Left colon (tissue), 2 donors: ENCODE measurements at regions not wholly inside any gene's neighbourhood (a gene's known extent, or its start where the extent isn't known, plus 50 kb on each side); places are given as distances from the start of the nearest gene placed in this dataset.
A peak's percentile ranks its signal among the peaks of the same experiment; 100 is the strongest.
"Not testable (repeated sequence)": the region's sequence is repeated elsewhere in the genome, so short reads cannot be mapped to it uniquely, and the experiment has no call there.

Experiments used
- ATAC-seq: fragments of 200-7000 bp; cut with Tn5 transposase; one replicate; pipeline ENCODE4 v1.9.1; 2020; ENCODE audit warnings: mild to moderate bottlenecking, moderate library complexity
- DNase-seq, 2 donors: peaks; one replicate each; pipeline ENCODE4 v3.0.0-alpha.2; 2020
- intact Hi-C, 2 donors: fragments of 100-400 bp; cut with DNase I in 1 of 2; cut with micrococcal nuclease in 1 of 2; formaldehyde crosslinking; loops; one replicate each; pipeline versions ENCODE4 v1.11.2 to v1.14.0; 2022; cut with DNase I, micrococcal nuclease
- donor health status: DM: no; HTN: no; CAD: no.
- donor health status: DM: yes; HTN: yes; CAD: no.

DNA sequence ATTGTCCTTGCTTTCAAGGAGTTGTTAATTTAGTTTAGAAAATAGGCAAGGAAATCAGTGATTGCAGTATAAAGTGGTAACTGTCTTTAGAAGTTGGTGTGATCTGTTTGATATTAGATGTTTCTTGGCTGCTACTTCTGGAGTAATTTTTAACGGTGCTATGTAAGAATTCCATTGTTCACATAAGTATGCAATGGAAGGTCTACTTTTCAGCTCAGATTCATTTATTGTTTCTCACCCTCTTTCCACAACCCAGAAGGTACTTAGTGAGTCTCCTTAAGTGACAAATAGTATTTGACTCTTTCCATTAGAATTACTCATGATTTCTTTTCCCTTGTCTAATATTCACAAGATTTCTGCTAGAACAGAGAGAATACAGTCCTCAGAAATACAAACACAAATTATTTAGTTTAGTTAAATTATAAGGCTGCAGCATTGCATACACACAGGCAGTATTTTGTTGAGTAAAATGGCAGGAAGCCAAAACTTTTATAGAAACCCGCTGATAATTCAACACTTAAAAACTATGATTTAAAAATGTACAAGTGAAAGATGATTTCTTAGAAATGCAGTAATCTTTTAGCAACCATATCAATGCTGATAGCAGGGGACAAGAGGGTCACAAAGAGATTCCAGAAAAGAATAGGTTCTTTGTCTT is 554.3 kb downstream of the CD109 start:
- DNase-seq = no peak
- ATAC-seq = no peak
- intact Hi-C loops = no loop called here

DNA sequence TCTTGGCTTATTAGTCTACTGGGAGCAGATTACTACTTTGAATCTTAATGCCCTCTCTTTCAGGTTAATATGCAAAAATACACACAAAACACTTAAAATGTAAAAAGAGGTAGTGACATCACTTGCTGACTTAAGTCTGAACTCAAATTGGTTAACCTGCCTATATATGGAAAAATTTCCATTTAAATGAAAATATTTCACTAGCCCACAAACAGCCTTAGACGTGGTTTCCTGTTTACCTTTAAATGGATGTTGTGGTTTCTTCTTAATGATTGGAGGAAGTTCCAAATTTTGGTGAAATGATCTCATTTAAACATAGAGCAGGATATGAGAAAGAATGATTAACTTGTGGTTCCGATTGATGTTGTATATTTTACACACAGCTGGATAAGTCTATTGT is 553.7 kb downstream of the CD109 start:
- intact Hi-C loops = no loop called here
- no peak for ATAC-seq
- no peak for DNase-seq

GRCh38 chr6:74248966-74249365 is 553.0 kb downstream of the CD109 start:
- DNase-seq (no peak), ATAC-seq (no peak)
- intact Hi-C loops = no loop called here

- intact Hi-C loops = no loop called here
- DNase-seq (no peak), ATAC-seq (no peak)
These were observed 526.8 kb downstream of the CD109 start for GRCh38 chr6:74222768-74223333.

- DNase-seq (no peak), ATAC-seq (no peak)
- intact Hi-C loops = no loop called here
These were observed 518.0 kb downstream of the CD109 start for GRCh38 chr6:74213995-74214394.

- ATAC-seq (no peak), DNase-seq (no peak)
- intact Hi-C loops = no loop called here
These were observed 512.2 kb downstream of the CD109 start for GRCh38 chr6:74208239-74208638.

- DNase-seq (no peak), ATAC-seq (no peak)
- intact Hi-C loops = no loop called here
These were observed 503.4 kb downstream of the CD109 start for GRCh38 chr6:74199215-74199915.

- no peak for ATAC-seq
- no peak for DNase-seq
These were observed 501.3 kb downstream of the CD109 start for GRCh38 chr6:74197310-74197709.

DNA sequence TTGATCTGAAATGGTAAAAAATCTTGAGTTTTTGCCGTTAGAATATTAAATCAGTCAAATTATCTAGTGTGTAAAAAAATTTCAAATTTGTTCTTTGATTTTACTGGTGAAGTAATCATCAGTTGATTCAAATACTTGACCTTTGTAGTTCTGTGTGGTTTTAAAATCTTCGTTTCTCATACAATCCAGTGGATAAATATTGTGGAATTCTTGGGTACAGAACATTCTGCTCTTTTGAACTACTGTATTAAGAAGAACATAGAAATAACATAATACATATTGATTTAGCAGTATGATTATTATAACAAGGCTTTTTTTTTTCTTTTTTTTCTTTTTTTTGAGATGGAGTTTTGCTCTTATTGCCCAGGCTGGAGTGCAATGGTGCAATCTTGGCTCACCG is 491.8 kb downstream of the CD109 start:
- no peak for ATAC-seq
- no peak for DNase-seq
- intact Hi-C loops = no loop called here

More at GRCh38 chr6:74197310-74197709, 501.3 kb downstream of the CD109 start:
- intact Hi-C loops = no loop called here

- ATAC-seq = no peak
- intact Hi-C loops = no loop called here
- DNase-seq = peak in 1 of 2 donors; percentile 37
These were observed 487.0 kb downstream of the CD109 start for GRCh38 chr6:74182992-74183391.

DNA sequence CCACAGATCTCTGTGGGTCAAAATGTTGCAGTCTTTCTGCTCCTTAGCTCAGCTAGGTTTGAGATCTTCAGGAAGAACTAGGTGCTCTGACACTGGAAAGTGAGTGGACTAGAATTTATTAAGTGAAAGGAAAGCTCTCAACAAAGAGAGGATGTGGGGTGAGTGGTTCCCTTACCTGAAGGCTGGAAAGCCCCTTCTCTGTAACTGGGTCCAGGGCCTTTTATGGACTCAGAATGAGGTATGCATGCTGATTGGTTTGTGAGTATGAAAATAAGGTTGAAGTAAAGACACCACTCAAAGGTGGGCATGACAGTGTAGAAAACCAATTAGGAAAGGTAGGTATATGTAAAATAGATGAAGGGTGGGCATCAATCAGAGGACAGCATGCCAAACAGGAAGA is 485.5 kb downstream of the CD109 start:
- ATAC-seq (no peak), DNase-seq (no peak)
- intact Hi-C loops = no loop called here

- ATAC-seq = no peak
- DNase-seq = no peak
- intact Hi-C loops = no loop called here
These were observed 481.5 kb downstream of the CD109 start for GRCh38 chr6:74177506-74177905.

- ATAC-seq, DNase-seq, intact Hi-C loops: not testable (repeated sequence)
These were observed 474.5 kb downstream of the CD109 start for GRCh38 chr6:74170550-74170949.

DNA sequence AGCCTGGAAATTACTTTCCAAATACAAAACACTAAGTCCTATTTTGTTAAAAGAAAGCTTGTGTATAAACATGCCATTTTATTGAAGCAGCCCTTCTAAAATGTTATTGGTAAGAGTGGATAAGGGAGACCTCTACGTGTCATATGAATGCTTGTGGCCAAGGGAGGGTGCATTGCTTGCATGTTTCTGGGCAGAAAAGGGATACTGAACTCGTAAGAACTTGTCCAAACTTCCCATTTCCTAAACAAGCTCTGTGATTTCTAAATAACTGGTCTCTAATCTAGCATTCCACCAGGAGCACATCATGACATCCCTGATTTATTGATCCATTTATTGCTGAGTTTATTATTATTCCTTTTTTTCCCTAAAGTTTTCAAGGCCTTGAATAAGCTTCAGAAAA is 474.1 kb downstream of the CD109 start:
- DNase-seq (no peak), ATAC-seq (no peak)
- intact Hi-C loops = no loop called here

DNA sequence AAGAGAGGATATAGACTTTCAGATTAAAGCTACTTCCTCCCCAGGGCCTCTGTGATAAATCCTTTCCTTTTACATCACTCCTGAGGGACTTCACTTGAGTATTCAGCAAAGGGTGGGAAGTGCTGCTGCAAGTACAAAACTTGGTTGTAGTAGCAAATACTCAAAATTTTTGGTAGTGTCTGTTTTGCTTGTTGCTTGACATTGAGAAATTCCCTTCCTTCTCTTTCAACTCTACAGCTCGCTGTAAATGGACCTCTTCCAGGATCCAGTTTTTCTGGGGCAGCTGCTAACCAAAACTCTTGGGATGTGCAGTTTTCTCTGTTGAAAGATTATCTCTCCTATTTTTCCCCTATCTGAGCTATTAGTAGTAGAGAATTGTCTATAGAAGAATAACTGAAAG is 472.0 kb downstream of the CD109 start:
- intact Hi-C loops = no loop called here
- DNase-seq (no peak), ATAC-seq (no peak)

- DNase-seq = no peak
- intact Hi-C loops = no loop called here
- ATAC-seq = no peak
These were observed 471.5 kb downstream of the CD109 start for GRCh38 chr6:74167511-74167910.

DNA sequence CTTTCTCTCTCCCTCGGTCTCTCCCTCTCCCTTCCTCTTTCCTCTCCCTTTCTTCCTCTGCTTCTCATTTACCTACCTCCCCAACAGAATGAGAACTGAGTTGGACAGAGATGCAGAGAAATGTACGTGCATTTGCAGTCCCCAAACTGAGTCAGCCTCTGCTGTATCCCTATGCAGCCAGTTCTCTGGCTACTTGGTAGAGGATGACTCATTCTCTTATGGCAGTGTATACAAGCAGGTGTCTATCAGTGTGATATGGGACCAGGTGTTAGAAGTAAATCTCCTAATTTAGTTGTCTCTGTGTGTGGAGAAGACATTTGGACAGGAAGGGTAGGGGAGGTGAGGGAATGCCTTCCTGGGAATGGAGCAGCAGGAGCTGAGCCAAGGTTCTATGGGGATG is 470.8 kb downstream of the CD109 start:
- ATAC-seq (no peak), DNase-seq (no peak)
- intact Hi-C loops = no loop called here

DNA sequence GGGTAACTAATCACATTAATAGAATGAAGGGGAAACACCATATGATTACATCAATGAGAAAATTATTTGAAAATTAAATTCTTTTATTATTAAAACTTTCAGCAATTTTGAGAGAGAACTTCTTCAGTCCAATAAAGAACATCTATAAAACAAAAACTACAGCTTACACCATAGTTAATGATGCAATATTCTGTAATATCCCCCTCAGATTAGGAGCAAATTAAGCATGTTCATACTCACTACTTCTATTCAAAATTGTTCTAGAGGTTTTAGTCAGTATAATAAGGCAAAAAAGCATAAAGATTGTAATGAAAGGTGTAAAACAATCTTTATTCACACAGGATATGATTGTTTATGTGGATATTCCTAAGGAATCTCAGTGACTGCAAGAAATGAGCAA is 465.4 kb downstream of the CD109 start:
- DNase-seq (no peak), ATAC-seq (no peak)
- intact Hi-C loops = no loop called here

DNA sequence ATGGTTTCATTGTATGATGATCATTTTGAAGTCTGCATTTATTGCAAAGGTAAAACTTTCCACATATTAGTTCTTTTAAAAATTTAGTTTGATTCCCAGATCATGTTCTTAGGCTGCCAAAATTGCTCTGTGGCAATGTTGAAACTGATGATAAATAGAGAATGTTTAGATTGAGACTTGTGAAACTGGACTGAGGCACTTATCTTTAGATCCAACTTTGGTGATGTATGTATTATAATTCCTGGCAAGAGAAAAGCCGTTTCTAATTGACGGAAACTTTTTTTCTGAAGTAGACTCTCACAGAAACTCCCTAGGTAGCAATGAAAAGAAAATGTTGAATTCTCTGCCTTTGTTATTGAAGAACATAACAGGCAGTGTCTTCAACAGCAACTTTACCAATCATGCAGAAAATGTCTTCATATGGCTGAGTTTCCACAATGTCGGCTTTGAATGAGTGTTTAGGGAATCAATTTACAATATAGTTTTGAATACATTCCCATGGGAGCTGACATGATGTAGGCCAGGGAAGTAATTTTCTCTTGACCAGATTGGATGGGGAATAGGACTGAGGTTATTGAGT is 456.2 kb downstream of the CD109 start:
- DNase-seq (no peak), ATAC-seq (no peak)
- intact Hi-C loops = no loop called here

GRCh38 chr6:74145931-74146330 is 449.9 kb downstream of the CD109 start:
- no peak for ATAC-seq
- no peak for DNase-seq

More at GRCh38 chr6:74145931-74146330, 449.9 kb downstream of the CD109 start:
- intact Hi-C loops = no loop called here
